ENCODE measurements at regions not wholly inside any gene's neighbourhood (a gene's known extent, or its start where the extent isn't known, plus 50 kb on each side); places are given as distances from the start of the nearest gene placed in this dataset.

DNA sequence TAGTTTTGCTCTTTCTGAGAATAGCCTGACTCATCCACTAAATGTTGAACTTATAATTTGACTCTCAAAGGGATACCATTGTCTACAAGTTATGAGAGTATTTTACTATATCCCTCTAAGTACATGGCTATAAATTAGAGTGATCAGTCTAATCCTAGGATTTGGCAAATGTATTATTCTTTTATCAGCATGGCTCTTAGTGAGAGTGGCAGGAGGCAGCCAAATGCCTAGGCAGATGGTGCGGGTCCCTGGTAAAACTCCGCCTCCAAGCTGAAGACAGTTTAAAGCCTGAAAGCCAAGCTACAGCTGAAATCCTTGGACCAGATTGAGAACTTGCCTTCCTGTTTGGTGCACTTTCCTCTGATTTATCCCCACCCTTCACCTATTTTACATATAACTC is 631.8 kb downstream of the SQOR start:
- TF ChIP-seq, protein P1, sequence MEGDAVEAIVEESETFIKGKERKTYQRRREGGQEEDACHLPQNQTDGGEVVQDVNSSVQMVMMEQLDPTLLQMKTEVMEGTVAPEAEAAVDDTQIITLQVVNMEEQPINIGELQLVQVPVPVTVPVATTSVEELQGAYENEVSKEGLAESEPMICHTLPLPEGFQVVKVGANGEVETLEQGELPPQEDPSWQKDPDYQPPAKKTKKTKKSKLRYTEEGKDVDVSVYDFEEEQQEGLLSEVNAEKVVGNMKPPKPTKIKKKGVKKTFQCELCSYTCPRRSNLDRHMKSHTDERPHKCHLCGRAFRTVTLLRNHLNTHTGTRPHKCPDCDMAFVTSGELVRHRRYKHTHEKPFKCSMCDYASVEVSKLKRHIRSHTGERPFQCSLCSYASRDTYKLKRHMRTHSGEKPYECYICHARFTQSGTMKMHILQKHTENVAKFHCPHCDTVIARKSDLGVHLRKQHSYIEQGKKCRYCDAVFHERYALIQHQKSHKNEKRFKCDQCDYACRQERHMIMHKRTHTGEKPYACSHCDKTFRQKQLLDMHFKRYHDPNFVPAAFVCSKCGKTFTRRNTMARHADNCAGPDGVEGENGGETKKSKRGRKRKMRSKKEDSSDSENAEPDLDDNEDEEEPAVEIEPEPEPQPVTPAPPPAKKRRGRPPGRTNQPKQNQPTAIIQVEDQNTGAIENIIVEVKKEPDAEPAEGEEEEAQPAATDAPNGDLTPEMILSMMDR (IDR thresholded peaks at IDR 0.05; ENCODE audit: unreplicated experiment): no peak
- BruUV-seq (replicated peaks): no TSS peak
- no peak overlapping the region for H3K27ac Mint-ChIP-seq (ENCODE audit: unreplicated experiment)

DNA sequence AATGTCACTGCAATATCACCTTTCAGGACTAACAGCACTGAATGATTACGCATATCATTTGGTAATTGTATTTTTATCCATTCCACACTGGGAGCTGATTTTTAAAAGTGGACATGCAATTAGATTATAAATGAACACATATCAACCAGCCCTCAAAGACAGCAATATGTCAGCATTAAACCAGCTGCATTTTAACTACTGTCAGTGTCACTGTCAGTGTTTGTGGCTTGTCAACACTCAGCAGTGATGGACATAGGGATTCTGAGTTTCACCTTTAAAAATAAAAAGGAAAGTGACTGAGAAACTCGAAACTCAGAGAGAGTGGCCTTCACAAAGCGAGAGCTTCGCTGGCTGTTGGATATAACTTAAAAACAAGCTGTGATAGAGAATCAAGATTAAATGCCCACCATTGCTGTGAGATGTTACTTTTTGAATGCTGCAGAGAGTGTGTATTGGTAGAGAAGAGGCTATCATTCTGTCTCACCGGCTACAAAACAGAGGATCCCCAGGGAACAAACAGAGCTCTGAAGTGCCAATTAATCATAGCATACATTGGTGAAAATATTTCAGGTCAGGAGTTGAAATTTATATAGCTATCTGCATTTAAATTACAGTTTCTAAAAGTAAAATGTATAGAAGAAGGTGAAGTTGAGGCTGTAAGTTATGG is 635.8 kb downstream of the SQOR start:
- CTCF ChIA-PET: no interaction called here
- H3K4me1 Mint-ChIP-seq (ENCODE audit: low read depth, unreplicated experiment): no peaks in the 10 kb centered on the region
- no peaks in the 10 kb centered on the region for H3K36me3 Mint-ChIP-seq (ENCODE audit: insufficient read depth, unreplicated experiment)
- DNase-seq: no peak
- no peak overlapping the region for H3K27ac Mint-ChIP-seq (ENCODE audit: unreplicated experiment)
- no TSS peak for BruUV-seq (replicated peaks)
- TF ChIP-seq, protein P1 (IDR thresholded peaks at IDR 0.05; ENCODE audit: unreplicated experiment): no peak
- peaks cover 5% of the 10 kb centered on the region for H3K9me3 Mint-ChIP-seq (ENCODE audit: low read depth, unreplicated experiment)
- intact Hi-C loops (cut with micrococcal nuclease; ENCODE audit: unreplicated experiment): no loop called here
- H3K4me3 Mint-ChIP-seq (ENCODE audit: low read depth, unreplicated experiment): no peak overlapping the region
- no peaks in the 10 kb centered on the region for H3K27me3 Mint-ChIP-seq (ENCODE audit: unreplicated experiment)

More for the DNA sequence above, 631.8 kb downstream of the SQOR start:
- H3K9me3 Mint-ChIP-seq (ENCODE audit: low read depth, unreplicated experiment): peaks cover 3% of the 10 kb centered on the region
- no peaks in the 10 kb centered on the region for H3K36me3 Mint-ChIP-seq (ENCODE audit: insufficient read depth, unreplicated experiment)
- H3K27me3 Mint-ChIP-seq (ENCODE audit: unreplicated experiment): no peaks in the 10 kb centered on the region
- no peak for DNase-seq
- H3K4me3 Mint-ChIP-seq (ENCODE audit: low read depth, unreplicated experiment): no peak overlapping the region
- intact Hi-C loops (cut with micrococcal nuclease; ENCODE audit: unreplicated experiment): no loop called here
- CTCF ChIA-PET: no interaction called here
- no peaks in the 10 kb centered on the region for H3K4me1 Mint-ChIP-seq (ENCODE audit: low read depth, unreplicated experiment)

DNA sequence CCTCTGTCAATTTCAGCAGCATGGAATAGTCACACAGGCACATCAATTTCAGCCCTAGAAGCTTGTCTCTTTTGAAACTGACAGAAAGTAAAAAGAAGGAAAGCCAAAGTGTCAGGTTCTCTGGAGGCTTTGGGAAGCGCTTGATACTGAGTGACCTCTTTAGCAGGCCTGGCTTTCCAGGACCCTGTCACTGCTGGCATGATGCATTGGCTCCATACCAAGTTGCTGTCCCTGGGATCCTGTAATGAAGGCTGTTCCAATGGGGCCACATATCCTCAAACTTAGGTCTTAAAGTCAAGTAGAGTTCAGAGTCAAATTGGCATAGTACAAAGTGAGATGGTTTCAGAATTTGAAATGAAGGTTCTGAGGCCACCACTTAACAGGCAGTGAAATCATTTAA is 640.9 kb downstream of the SQOR start:
- no peak overlapping the region for H3K27ac Mint-ChIP-seq (ENCODE audit: unreplicated experiment)
- H3K27me3 Mint-ChIP-seq (ENCODE audit: unreplicated experiment): no peaks in the 10 kb centered on the region
- no peaks in the 10 kb centered on the region for H3K4me1 Mint-ChIP-seq (ENCODE audit: low read depth, unreplicated experiment)
- no TSS peak for BruUV-seq (replicated peaks)
- H3K9me3 Mint-ChIP-seq (ENCODE audit: low read depth, unreplicated experiment): peaks cover 2% of the 10 kb centered on the region
- no peaks in the 10 kb centered on the region for H3K36me3 Mint-ChIP-seq (ENCODE audit: insufficient read depth, unreplicated experiment)
- DNase-seq: no peak
- CTCF ChIA-PET: no interaction called here
- TF ChIP-seq, protein P1 (IDR thresholded peaks at IDR 0.05; ENCODE audit: unreplicated experiment): no peak
- H3K4me3 Mint-ChIP-seq (ENCODE audit: low read depth, unreplicated experiment): no peak overlapping the region
- intact Hi-C loops (cut with micrococcal nuclease; ENCODE audit: unreplicated experiment): no loop called here

DNA sequence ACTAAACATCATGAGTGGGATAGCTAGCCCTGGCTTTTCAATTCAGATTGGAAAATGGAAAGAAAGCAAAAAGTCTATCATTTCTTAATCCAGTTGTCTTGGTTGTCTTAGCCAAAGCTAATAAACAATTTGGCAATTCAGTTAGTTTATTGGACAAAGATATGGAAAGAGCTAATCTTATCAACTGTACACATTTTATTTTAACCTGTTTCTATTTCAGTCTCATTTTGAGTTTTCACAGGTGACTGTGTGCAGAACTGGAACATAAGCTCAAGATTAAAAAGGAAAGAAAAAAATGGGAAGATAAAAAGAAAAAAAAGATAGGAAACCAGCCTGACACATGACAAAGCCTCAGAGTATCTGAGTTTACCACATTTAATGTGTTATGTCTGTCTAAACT is 642.6 kb downstream of the SQOR start:
- Mint-ChIP-seq H3K4me3 (ENCODE audit: low read depth, unreplicated experiment) (no peak overlapping the region), H3K4me1 (ENCODE audit: low read depth, unreplicated experiment) (no peaks in the 10 kb centered on the region), H3K27ac (ENCODE audit: unreplicated experiment) (no peak overlapping the region), H3K9me3 (ENCODE audit: low read depth, unreplicated experiment) (peaks cover 2% of the 10 kb centered on the region), H3K27me3 (ENCODE audit: unreplicated experiment) (no peaks in the 10 kb centered on the region), H3K36me3 (ENCODE audit: insufficient read depth, unreplicated experiment) (no peaks in the 10 kb centered on the region)
- no TSS peak for BruUV-seq (replicated peaks)
- CTCF ChIA-PET: no interaction called here
- intact Hi-C loops (cut with micrococcal nuclease; ENCODE audit: unreplicated experiment): no loop called here
- no peak for DNase-seq
- TF ChIP-seq, protein P1 (IDR thresholded peaks at IDR 0.05; ENCODE audit: unreplicated experiment): no peak
